ENCODE measurements at regions not wholly inside any gene's neighbourhood (a gene's known extent, or its start where the extent isn't known, plus 50 kb on each side); places are given as distances from the start of the nearest gene placed in this dataset.
"Not testable (repeated sequence)": the region's sequence is repeated elsewhere in the genome, so short reads cannot be mapped to it uniquely, and the experiment has no call there.

DNA sequence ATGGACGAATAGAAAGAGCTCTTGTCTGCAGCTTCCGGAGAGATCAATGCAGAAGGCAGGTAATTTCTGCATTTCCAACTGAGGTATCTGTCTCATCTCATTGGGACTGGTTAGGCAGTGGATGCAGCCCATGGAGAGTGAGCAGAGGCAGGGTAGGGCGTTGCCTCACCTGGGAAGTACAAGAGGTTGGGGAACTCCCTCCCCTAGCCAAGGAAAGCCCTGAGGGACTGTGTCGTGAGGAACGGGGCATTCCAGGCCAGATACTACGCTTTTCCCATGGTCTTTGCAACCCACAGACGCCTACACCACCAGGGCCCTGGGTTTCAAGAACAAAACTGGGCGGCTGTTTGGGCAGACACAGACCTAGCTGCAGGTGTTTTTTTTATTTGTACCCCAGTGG, 186.3 kb downstream of the ETV1 start:
- 81% methylated on average over 5 of the region's 8 CpGs for WGBS (ENCODE audit: insufficient coverage)
- no peak for DNase-seq
- H3K4me3 ChIP-seq (ENCODE audit: low read length) = no peak overlapping the region
- no peaks in the 10 kb centered on the region for H3K27me3 ChIP-seq (ENCODE audit: control insufficient read depth, insufficient read depth, low read length)
- no peak overlapping the region for H3K27ac ChIP-seq (ENCODE audit: low read length)
- no peaks in the 10 kb centered on the region for H3K4me1 ChIP-seq (ENCODE audit: control insufficient read depth, insufficient read depth, low read length)
- H3K9me3 ChIP-seq (replicated peaks; ENCODE audit: control insufficient read depth, low read depth, low read length) = no peaks in the 10 kb centered on the region
- no peaks in the 10 kb centered on the region for H3K36me3 ChIP-seq (ENCODE audit: control insufficient read depth, insufficient read depth, low read length)

DNA sequence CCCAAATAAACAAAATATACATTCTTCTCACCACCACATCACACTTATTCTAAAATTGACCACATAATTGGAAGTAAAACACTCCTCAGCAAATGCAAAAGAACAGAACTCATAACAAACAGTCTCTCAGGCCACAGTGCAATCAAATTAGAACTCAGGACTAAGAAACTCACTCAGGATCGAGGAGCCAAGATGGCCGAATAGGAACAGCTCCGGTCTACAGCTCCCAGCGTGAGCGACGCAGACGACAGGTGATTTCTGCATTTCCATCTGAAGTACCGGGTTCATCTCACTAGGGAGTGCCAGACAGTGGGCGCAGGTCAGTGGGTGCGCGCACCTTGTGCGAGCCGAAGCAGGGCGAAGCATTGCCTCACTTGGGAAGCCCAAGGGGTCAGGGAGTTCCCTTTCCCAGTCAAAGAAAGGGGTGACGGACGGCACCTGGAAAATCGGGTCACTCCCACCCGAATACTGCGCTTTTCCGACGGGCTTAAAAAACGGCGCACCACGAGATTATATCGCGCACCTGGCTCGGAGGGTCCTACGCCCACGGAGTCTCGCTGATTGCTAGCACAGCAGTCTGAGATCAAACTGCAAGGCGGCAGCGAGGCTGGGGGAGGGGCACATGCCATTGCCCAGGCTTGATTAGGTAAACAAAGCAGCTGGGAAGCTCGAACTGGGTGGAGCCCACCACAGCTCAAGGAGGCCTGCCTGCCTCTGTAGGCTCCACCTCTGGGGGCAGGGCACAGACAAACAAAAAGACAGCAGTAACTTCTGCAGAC, 183.2 kb downstream of the ETV1 start:
- not testable (repeated sequence) for H3K27me3 ChIP-seq (ENCODE audit: control insufficient read depth, insufficient read depth, low read length); H3K36me3 ChIP-seq (ENCODE audit: control insufficient read depth, insufficient read depth, low read length); DNase-seq; H3K4me1 ChIP-seq (ENCODE audit: control insufficient read depth, insufficient read depth, low read length); H3K9me3 ChIP-seq (replicated peaks; ENCODE audit: control insufficient read depth, low read depth, low read length); H3K4me3 ChIP-seq (ENCODE audit: low read length); H3K27ac ChIP-seq (ENCODE audit: low read length)
- whole genome bisulfite sequencing (ENCODE audit: insufficient coverage) = 92% methylated on average over 18 of the region's 33 CpGs

DNA sequence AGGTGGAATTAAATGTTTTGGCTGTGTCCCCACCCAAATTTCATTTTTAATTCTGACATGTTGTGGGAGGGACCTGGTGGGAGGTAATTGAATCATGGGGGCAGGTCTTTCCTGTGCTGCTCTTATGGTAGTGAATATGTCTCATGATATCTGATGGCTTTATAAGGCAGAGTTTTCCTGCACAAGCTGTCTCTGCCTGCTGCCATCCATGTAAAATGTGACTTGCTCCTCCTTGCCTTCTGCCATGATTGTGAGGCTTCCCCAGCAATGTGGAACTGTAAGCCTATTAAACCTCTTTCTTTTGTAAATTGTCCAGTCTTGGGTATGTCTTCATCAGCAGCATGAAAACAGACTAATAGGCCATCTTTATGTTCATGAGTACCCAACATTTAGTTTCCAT, 172.2 kb downstream of the ETV1 start:
- not testable (repeated sequence) for H3K9me3 ChIP-seq (replicated peaks; ENCODE audit: control insufficient read depth, low read depth, low read length); H3K27me3 ChIP-seq (ENCODE audit: control insufficient read depth, insufficient read depth, low read length); DNase-seq; H3K4me1 ChIP-seq (ENCODE audit: control insufficient read depth, insufficient read depth, low read length); H3K4me3 ChIP-seq (ENCODE audit: low read length); H3K27ac ChIP-seq (ENCODE audit: low read length); H3K36me3 ChIP-seq (ENCODE audit: control insufficient read depth, insufficient read depth, low read length)

DNA sequence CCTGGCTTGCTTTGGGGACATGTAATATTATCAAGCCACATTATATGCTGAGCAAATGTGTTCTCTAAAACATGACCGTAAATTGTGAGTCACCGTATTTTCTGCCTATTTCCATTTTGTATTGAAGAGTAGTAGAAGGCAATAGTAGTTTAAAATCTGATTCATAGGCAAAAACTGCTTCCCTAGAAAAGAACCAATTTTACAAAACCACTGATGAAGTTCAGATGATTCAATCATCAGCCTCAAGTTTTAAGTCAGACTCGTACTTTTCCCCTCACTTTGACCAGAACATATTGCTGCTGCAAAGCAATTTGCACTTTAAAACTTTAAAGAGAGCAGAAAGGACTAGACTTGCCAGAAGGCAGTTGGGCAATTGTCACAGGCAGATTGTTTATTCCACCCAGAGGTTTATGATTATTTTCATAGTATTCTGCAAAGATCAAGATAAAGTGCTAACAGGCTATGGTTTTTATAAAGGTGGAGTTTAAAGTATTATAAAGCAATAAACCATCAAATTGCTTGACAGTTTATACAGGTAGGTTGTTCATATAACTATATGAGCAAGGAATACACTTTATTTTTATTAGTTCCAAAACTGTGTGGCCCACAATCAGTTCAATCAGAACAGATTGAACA, 168.2 kb downstream of the ETV1 start:
- Histone ChIP-seq H3K4me1 (ENCODE audit: control insufficient read depth, insufficient read depth, low read length) (no peaks in the 10 kb centered on the region), H3K4me3 (ENCODE audit: low read length) (no peak overlapping the region), H3K27me3 (ENCODE audit: control insufficient read depth, insufficient read depth, low read length) (no peaks in the 10 kb centered on the region), H3K36me3 (ENCODE audit: control insufficient read depth, insufficient read depth, low read length) (no peaks in the 10 kb centered on the region), H3K27ac (ENCODE audit: low read length) (no peak overlapping the region), H3K9me3 (replicated peaks; ENCODE audit: control insufficient read depth, low read depth, low read length) (no peaks in the 10 kb centered on the region)
- DNase-seq = no peak
- WGBS (ENCODE audit: insufficient coverage) = no CpG with 5 or more reads among the region's 3 CpGs

DNA sequence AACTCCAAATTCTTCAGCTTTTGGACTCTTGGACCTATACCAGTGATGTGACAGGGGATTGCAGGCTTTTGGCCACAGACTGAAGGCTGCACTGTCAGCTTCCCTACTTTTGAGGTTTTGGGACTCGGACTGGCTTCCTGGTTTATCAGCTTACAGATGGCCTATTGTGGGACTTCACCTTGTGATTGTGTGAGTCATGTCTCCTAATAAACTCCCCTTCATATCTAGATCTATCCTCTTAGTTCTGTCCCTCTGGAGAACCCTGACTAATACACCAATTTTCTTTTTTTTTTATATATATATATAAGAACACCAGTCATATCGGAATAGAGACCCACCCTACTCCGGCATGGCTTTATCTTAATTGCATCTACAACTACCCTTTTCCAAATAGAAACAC, 166.8 kb downstream of the ETV1 start:
- DNase-seq = no peak
- 100% methylated on average over 1 of the region's 3 CpGs for WGBS (ENCODE audit: insufficient coverage)

DNA sequence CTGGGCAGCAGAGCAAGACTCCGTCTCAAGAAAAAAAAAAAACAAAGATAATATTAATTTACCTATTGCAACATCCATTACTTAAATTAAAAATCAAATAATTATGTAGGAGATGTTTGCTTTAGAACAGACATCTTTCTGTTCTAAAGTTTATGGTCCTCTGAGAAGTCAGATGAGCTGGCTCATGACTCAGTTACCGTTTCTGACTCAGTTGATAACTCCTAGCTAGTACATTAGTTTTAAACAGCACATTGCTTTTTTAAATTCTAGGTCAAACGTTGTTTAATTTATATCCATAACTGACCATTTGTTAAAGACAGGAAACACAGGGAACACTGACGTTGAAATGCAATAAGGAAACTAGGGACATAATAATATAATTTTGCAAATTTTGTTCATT, 162.7 kb downstream of the ETV1 start:
- Histone ChIP-seq H3K9me3 (replicated peaks; ENCODE audit: control insufficient read depth, low read depth, low read length) (no peaks in the 10 kb centered on the region), H3K27me3 (ENCODE audit: control insufficient read depth, insufficient read depth, low read length) (no peaks in the 10 kb centered on the region), H3K27ac (ENCODE audit: low read length) (no peak overlapping the region), H3K36me3 (ENCODE audit: control insufficient read depth, insufficient read depth, low read length) (no peaks in the 10 kb centered on the region), H3K4me3 (ENCODE audit: low read length) (no peak overlapping the region), H3K4me1 (ENCODE audit: control insufficient read depth, insufficient read depth, low read length) (peaks cover 5% of the 10 kb centered on the region)
- WGBS (ENCODE audit: insufficient coverage) = no CpG with 5 or more reads among the region's 4 CpGs
- no peak for DNase-seq

More for the DNA sequence above, 166.8 kb downstream of the ETV1 start:
- Histone ChIP-seq H3K36me3 (ENCODE audit: control insufficient read depth, insufficient read depth, low read length) (no peaks in the 10 kb centered on the region), H3K4me3 (ENCODE audit: low read length) (no peak overlapping the region), H3K9me3 (replicated peaks; ENCODE audit: control insufficient read depth, low read depth, low read length) (no peaks in the 10 kb centered on the region), H3K27ac (ENCODE audit: low read length) (no peak overlapping the region), H3K27me3 (ENCODE audit: control insufficient read depth, insufficient read depth, low read length) (no peaks in the 10 kb centered on the region), H3K4me1 (ENCODE audit: control insufficient read depth, insufficient read depth, low read length) (no peaks in the 10 kb centered on the region)

DNA sequence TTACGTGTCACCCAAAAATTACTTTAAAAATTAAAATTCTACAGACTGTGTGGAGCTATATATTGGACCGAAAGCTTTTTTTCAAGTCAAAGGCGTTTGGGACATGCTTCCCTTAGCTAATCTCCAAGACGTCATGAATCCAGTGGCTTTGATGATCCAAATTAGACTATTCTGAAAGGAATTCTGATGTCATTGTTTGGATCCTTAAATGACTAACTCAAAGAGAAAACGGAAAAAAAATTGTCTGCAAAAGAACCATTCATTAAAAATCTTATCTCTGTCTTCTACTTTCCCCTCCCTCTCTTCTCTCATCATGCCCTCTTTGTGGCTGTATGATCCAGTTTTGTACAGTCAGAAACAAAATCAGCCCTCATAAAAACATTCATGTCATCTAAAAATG, 161.8 kb downstream of the ETV1 start:
- DNase-seq = no peak
- no CpG with 5 or more reads among the region's 5 CpGs for WGBS (ENCODE audit: insufficient coverage)
- Histone ChIP-seq H3K27me3 (ENCODE audit: control insufficient read depth, insufficient read depth, low read length) (no peaks in the 10 kb centered on the region), H3K36me3 (ENCODE audit: control insufficient read depth, insufficient read depth, low read length) (no peaks in the 10 kb centered on the region), H3K4me1 (ENCODE audit: control insufficient read depth, insufficient read depth, low read length) (peaks cover 5% of the 10 kb centered on the region), H3K4me3 (ENCODE audit: low read length) (no peak overlapping the region), H3K9me3 (replicated peaks; ENCODE audit: control insufficient read depth, low read depth, low read length) (no peaks in the 10 kb centered on the region), H3K27ac (ENCODE audit: low read length) (no peak overlapping the region)

DNA sequence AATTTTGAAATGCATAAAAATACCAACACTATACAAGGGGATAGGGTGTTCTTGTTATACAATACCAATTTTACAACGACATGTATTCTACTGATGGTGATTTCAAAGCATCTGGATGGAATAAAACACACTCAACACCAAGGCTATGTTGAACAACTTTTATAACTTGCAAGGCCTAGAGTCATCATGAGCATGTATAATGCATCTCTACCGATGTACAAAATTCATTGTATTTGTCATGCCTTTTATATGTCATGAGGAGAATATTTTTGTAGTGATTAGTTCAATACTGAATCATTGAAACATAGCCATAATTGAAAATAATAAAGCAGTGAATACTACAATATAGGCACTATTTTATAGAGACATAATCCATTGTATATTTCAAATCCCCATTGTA, 160.2 kb downstream of the ETV1 start:
- no CpG with 5 or more reads among the region's 2 CpGs for WGBS (ENCODE audit: insufficient coverage)
- Histone ChIP-seq H3K36me3 (ENCODE audit: control insufficient read depth, insufficient read depth, low read length) (no peaks in the 10 kb centered on the region), H3K27me3 (ENCODE audit: control insufficient read depth, insufficient read depth, low read length) (no peaks in the 10 kb centered on the region), H3K4me1 (ENCODE audit: control insufficient read depth, insufficient read depth, low read length) (peaks cover 7% of the 10 kb centered on the region), H3K4me3 (ENCODE audit: low read length) (no peak overlapping the region), H3K9me3 (replicated peaks; ENCODE audit: control insufficient read depth, low read depth, low read length) (no peaks in the 10 kb centered on the region), H3K27ac (ENCODE audit: low read length) (no peak overlapping the region)
- DNase-seq = no peak

DNA sequence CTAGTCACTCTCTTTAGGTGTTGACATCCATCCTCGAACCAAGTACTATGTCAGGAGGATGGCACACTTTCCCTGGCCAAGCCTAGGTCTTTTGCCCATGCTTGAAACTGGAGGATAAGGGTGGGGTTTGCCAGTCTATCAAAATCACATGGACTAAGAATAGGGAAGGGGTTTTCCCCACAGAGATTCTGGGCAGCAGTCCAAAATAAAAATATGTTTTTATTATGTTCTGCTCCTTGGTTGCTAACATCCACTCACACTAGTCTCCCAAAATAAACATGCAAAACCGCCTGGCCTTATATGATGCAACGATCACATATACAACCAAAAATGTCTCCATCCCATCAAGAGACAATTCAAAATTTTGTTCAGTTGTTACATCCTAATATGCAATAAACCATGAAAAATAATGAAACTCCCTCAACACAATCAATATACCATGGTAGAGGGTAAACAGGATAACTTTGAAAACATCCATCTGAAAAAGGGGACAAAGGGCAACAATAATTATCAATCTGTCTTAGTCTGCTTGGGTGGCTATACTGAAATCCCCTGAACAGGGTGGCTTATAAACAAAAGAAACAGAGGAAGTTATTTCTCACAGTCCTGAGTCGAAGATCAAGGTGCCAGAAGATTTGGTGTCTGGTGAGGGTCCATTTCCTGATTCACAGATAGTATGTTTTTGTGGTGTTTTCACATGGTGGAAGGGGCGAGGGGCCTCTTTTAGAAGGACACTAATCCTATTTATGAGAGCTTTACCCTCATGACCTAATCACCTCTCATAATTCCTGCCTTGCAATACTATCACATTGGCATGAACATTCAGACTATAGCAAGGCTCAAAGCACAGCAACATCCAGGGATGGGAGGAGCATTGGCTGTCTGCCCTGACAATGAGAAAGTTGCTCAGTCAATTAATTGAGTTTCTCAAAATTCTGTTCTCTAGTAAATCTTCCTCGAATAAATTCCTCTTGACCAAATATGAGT, 159.3 kb downstream of the ETV1 start:
- Histone ChIP-seq H3K27me3 (ENCODE audit: control insufficient read depth, insufficient read depth, low read length) (no peaks in the 10 kb centered on the region), H3K9me3 (replicated peaks; ENCODE audit: control insufficient read depth, low read depth, low read length) (no peaks in the 10 kb centered on the region), H3K4me1 (ENCODE audit: control insufficient read depth, insufficient read depth, low read length) (peaks cover 9% of the 10 kb centered on the region), H3K36me3 (ENCODE audit: control insufficient read depth, insufficient read depth, low read length) (no peaks in the 10 kb centered on the region), H3K4me3 (ENCODE audit: low read length) (no peak overlapping the region), H3K27ac (ENCODE audit: low read length) (no peak overlapping the region)
- peak; percentile 74 for DNase-seq
- no CpG with 5 or more reads among the region's 6 CpGs for WGBS (ENCODE audit: insufficient coverage)

DNA sequence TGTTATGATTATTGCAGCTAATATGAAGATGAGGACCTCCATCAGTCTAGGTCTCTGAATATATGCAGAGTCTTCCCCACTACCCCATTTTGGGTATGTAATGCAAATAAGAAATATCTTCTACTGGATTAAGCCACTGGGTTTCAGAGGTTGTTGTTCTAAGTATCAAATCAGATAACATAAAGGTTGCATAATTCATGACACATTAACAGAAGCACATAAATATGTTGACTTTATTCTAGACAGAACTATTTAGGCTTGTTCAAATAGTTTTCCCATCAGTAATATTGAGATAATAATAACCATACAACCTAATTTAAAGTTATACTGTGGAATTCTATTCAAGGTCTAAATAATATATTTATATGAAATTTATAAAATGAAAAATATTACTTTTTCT, 157.1 kb downstream of the ETV1 start:
- H3K27ac ChIP-seq (ENCODE audit: low read length) = no peak overlapping the region
- H3K36me3 ChIP-seq (ENCODE audit: control insufficient read depth, insufficient read depth, low read length) = no peaks in the 10 kb centered on the region
- no peak overlapping the region for H3K4me3 ChIP-seq (ENCODE audit: low read length)
- H3K27me3 ChIP-seq (ENCODE audit: control insufficient read depth, insufficient read depth, low read length) = no peaks in the 10 kb centered on the region
- H3K4me1 ChIP-seq (ENCODE audit: control insufficient read depth, insufficient read depth, low read length) = peaks cover 12% of the 10 kb centered on the region
- H3K9me3 ChIP-seq (replicated peaks; ENCODE audit: control insufficient read depth, low read depth, low read length) = no peaks in the 10 kb centered on the region
- DNase-seq = no peak
